ENCODE measurements at regions not wholly inside any gene's neighbourhood (a gene's known extent, or its start where the extent isn't known, plus 50 kb on each side); places are given as distances from the start of the nearest gene placed in this dataset.

GRCh38 chr6:25038300-25038699, 102.5 kb upstream of the RIPOR2 start:
- no peak for DNase-seq (ENCODE audit: low read depth)

- no peak for DNase-seq (ENCODE audit: low read depth)
Measured at GRCh38 chr6:25038999-25039398, 103.2 kb upstream of the RIPOR2 start.

- no peak for DNase-seq (ENCODE audit: low read depth)
Measured at GRCh38 chr6:25041485-25042035, 105.8 kb upstream of the RIPOR2 start.

GRCh38 chr6:25042036-25042521, 106.3 kb upstream of the RIPOR2 start:
- DNase-seq (ENCODE audit: low read depth), result no peak

- no peak for DNase-seq (ENCODE audit: low read depth)
Measured at GRCh38 chr6:25042536-25042935, 106.8 kb upstream of the RIPOR2 start.

GRCh38 chr6:25042984-25043725, 107.4 kb upstream of the RIPOR2 start:
- no peak for DNase-seq (ENCODE audit: low read depth)

- no peak for DNase-seq (ENCODE audit: low read depth)
Measured at GRCh38 chr6:25043892-25044291, 108.1 kb upstream of the RIPOR2 start.

- no peak for DNase-seq (ENCODE audit: low read depth)
Measured at GRCh38 chr6:25046942-25047341, 111.2 kb upstream of the RIPOR2 start.

- peak; percentile 65 for DNase-seq (ENCODE audit: low read depth)
Measured at GRCh38 chr6:25050356-25050755, 114.6 kb upstream of the RIPOR2 start.

GRCh38 chr6:25051083-25051482, 115.3 kb upstream of the RIPOR2 start:
- no peak for DNase-seq (ENCODE audit: low read depth)

- DNase-seq (ENCODE audit: low read depth), result no peak
Measured at GRCh38 chr6:25052181-25052580, 116.4 kb upstream of the RIPOR2 start.

- DNase-seq (ENCODE audit: low read depth), result no peak
Measured at GRCh38 chr6:25053875-25054371, 118.2 kb upstream of the RIPOR2 start.

- no peak for DNase-seq (ENCODE audit: low read depth)
Measured at GRCh38 chr6:25054469-25054868, 118.7 kb upstream of the RIPOR2 start.

- no peak for DNase-seq (ENCODE audit: low read depth)
Measured at GRCh38 chr6:25056130-25056529, 120.4 kb upstream of the RIPOR2 start.

- DNase-seq (ENCODE audit: low read depth), result no peak
Measured at GRCh38 chr6:25057111-25057905, 121.5 kb upstream of the RIPOR2 start.

GRCh38 chr6:25058441-25058840, 122.7 kb upstream of the RIPOR2 start:
- DNase-seq (ENCODE audit: low read depth), result no peak

- DNase-seq (ENCODE audit: low read depth), result no peak
Measured at GRCh38 chr6:25058941-25059340, 123.2 kb upstream of the RIPOR2 start.

- no peak for DNase-seq (ENCODE audit: low read depth)
Measured at GRCh38 chr6:25060522-25060921, 124.8 kb upstream of the RIPOR2 start.

GRCh38 chr6:25061289-25061936, 125.7 kb upstream of the RIPOR2 start:
- no peak for DNase-seq (ENCODE audit: low read depth)

GRCh38 chr6:25062070-25062811, 126.5 kb upstream of the RIPOR2 start:
- DNase-seq (ENCODE audit: low read depth), result no peak

GRCh38 chr6:25064006-25064405, 128.2 kb upstream of the RIPOR2 start:
- no peak for DNase-seq (ENCODE audit: low read depth)

GRCh38 chr6:25065666-25066065, 129.9 kb upstream of the RIPOR2 start:
- no peak for DNase-seq (ENCODE audit: low read depth)
